ENCODE measurements at regions not wholly inside any gene's neighbourhood (a gene's known extent, or its start where the extent isn't known, plus 50 kb on each side); places are given as distances from the start of the nearest gene placed in this dataset.

- no peaks in the 10 kb centered on the region for H3K9me3 Mint-ChIP-seq
- no peak for TF ChIP-seq CTCF (IDR thresholded peaks at IDR 0.05; ENCODE audit: unreplicated experiment in 3 of 3)
- H3K4me1 Mint-ChIP-seq: peaks cover 30% of the 10 kb centered on the region
- H3K27me3 Mint-ChIP-seq (ENCODE audit: low read depth): peaks cover 61% of the 10 kb centered on the region
- H3K27ac Mint-ChIP-seq: no peak overlapping the region
- H3K4me3 Mint-ChIP-seq: no peak overlapping the region
- no peaks in the 10 kb centered on the region for H3K36me3 Mint-ChIP-seq (ENCODE audit: low read depth)
Measured at GRCh38 chr11:134730101-134730500, 318.1 kb upstream of the B3GAT1 start.

GRCh38 chr11:134728186-134728585 is 316.1 kb upstream of the B3GAT1 start:
- Mint-ChIP-seq H3K9me3 (no peaks in the 10 kb centered on the region), H3K36me3 (ENCODE audit: low read depth) (no peaks in the 10 kb centered on the region)

DNA sequence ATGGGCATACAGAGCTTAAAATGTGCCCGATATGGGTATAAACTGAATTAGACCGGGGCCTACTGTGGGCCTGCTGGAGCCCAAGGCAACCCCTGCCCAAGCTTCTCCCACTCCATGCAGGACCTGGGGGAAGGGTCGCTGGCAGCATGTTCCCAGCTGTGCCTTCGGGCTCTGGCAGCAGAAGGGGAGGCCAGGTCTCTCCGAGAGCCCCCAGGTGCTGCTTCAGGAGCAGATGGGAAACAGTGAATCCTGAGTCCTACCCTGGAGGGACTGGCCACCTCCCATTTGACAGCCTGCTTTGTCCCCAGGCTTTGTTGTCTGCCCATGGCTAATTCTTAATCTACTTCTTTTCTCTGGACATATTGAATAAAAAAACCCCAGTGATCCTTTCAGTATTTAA is 315.6 kb upstream of the B3GAT1 start:
- no peak overlapping the region for H3K4me3 Mint-ChIP-seq
- no peak overlapping the region for H3K27ac Mint-ChIP-seq
- H3K27me3 Mint-ChIP-seq (ENCODE audit: low read depth): peaks cover 67% of the 10 kb centered on the region
- TF ChIP-seq CTCF (IDR thresholded peaks at IDR 0.05; ENCODE audit: unreplicated experiment in 3 of 3): no peak
- H3K9me3 Mint-ChIP-seq: peaks cover 4% of the 10 kb centered on the region
- H3K36me3 Mint-ChIP-seq (ENCODE audit: low read depth): no peaks in the 10 kb centered on the region
- peaks cover 7% of the 10 kb centered on the region for H3K4me1 Mint-ChIP-seq

More at GRCh38 chr11:134728186-134728585, 316.1 kb upstream of the B3GAT1 start:
- TF ChIP-seq CTCF (IDR thresholded peaks at IDR 0.05; ENCODE audit: unreplicated experiment in 3 of 3): no peak
- Mint-ChIP-seq H3K27me3 (ENCODE audit: low read depth) (peaks cover 69% of the 10 kb centered on the region), H3K4me1 (peaks cover 11% of the 10 kb centered on the region), H3K27ac (no peak overlapping the region), H3K4me3 (no peak overlapping the region)

GRCh38 chr11:134727204-134727603 is 315.2 kb upstream of the B3GAT1 start:
- Mint-ChIP-seq H3K27me3 (ENCODE audit: low read depth) (peaks cover 64% of the 10 kb centered on the region), H3K4me1 (peaks cover 7% of the 10 kb centered on the region), H3K36me3 (ENCODE audit: low read depth) (no peaks in the 10 kb centered on the region), H3K9me3 (peaks cover 4% of the 10 kb centered on the region), H3K27ac (peak overlapping the region in 1 of 3 experiments; percentile 50), H3K4me3 (no peak overlapping the region)
- no peak for TF ChIP-seq CTCF (IDR thresholded peaks at IDR 0.05; ENCODE audit: unreplicated experiment in 3 of 3)

DNA sequence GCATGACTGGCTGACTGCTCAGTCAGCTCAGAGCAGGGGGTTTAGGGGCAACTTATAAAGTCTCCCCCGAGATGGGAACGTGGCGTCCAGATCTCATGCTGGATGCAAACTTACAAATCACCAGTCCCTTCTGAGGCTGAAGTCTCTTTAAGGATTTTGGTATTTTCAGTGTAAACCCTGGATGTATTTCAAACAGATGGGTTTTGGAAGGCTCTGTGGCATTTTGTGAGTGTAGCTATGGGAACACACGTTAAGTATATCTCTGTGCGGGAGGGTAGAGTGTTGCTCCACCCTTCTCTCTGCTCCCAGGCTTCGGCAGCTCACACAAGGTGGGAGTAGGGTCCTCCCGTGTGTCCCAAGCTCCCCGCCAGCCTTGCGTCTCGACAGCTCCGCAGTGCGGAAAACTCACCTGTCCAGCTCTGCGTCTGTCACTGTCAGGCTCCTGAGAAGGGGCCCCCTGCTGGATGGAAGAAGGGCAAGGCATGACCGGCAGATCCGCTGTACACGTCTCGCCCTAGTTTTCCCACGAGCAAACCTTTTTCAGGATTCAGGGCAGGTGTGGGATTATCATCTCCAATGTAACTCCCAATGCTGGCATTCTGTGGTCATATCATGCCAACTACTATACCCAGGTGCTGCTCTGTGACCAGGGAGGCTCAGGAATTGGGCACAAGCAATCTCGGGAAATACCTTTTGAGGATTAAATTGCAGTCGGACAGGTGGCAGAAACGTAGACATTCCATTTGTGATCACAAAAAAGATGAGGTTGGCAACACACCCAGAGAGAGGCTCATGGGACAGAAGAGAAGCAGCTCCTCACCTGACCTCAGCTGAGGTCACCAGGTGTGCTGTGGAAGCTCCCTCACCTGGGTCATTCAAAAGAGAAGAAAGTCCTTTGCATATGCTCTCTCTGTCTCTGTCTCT is 313.9 kb upstream of the B3GAT1 start:
- Mint-ChIP-seq H3K27me3 (ENCODE audit: low read depth) (peaks cover 55% of the 10 kb centered on the region), H3K9me3 (peaks cover 4% of the 10 kb centered on the region), H3K27ac (peak overlapping the region in 1 of 3 experiments; percentile 13), H3K4me1 (peaks cover 2% of the 10 kb centered on the region), H3K4me3 (no peak overlapping the region), H3K36me3 (ENCODE audit: low read depth) (no peaks in the 10 kb centered on the region)
- peak; percentile 37 to 49 (median 39) for TF ChIP-seq CTCF (IDR thresholded peaks at IDR 0.05; ENCODE audit: unreplicated experiment in 3 of 3)

DNA sequence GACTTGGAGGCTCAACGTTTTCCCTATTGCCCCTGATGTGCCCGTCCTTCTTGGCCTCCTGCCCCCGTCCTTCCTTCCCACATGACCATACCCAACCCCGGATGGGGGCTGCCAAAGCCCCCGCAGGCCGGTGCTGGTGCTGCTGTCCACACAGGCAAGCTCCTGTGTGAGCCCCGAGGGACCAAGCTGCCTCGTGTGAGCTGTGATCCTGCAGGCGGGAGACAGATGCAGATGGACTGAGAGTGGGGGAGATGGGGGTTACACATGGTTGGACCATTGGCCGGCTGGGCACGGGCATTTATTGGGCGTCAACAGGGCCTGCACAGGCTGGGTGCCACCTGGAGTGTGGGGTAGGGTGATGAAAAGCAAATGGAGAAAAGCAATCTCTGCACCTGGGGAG is 313.2 kb upstream of the B3GAT1 start:
- no peak overlapping the region for H3K27ac Mint-ChIP-seq
- peaks cover 4% of the 10 kb centered on the region for H3K9me3 Mint-ChIP-seq
- no peaks in the 10 kb centered on the region for H3K36me3 Mint-ChIP-seq (ENCODE audit: low read depth)
- H3K27me3 Mint-ChIP-seq (ENCODE audit: low read depth): peaks cover 49% of the 10 kb centered on the region
- no peaks in the 10 kb centered on the region for H3K4me1 Mint-ChIP-seq
- H3K4me3 Mint-ChIP-seq: no peak overlapping the region
- TF ChIP-seq CTCF (IDR thresholded peaks at IDR 0.05; ENCODE audit: unreplicated experiment in 3 of 3): no peak

Data from nephron (organoid).